H9 (cell line): ENCODE measurements at regions not wholly inside any gene's neighbourhood (a gene's known extent, or its start where the extent isn't known, plus 50 kb on each side); places are given as distances from the start of the nearest gene placed in this dataset.

ENCODE experiments used
- DNase-seq: peaks from one replicate; pipeline ENCODE4 v3.0.0-alpha.2; 2017
- H2AFZ ChIP-seq: one replicate; pipeline ENCODE4 v1.6.1; 2013; ENCODE audit warnings: mild to moderate bottlenecking, low read length, control low read depth, moderate library complexity
- H2AK5ac ChIP-seq: 2 replicates; pipeline ENCODE4 v1.6.1; 2013; ENCODE audit warnings: low read length, control low read depth, mixed read lengths; ENCODE audit not compliant: insufficient read length
- H2BK120ac ChIP-seq: one replicate; pipeline ENCODE4 v1.6.1; 2013; ENCODE audit warnings: low read depth, mild to moderate bottlenecking, low read length, control low read depth, inconsistent platforms; ENCODE audit not compliant: poor library complexity, severe bottlenecking
- H2BK12ac ChIP-seq: 2 replicates; pipeline ENCODE4 v1.6.1; 2013; ENCODE audit warnings: low read length, control low read depth, mixed read lengths, low read depth; ENCODE audit not compliant: insufficient read length
- H2BK15ac ChIP-seq: 2 replicates; pipeline ENCODE4 v1.6.1; 2013; ENCODE audit warnings: low read depth, low read length, control low read depth
- H2BK20ac ChIP-seq: one replicate; pipeline ENCODE4 v1.6.1; 2013; ENCODE audit warnings: low read depth, mild to moderate bottlenecking, low read length, control low read depth, inconsistent platforms; ENCODE audit not compliant: poor library complexity, severe bottlenecking
- H2BK5ac ChIP-seq: 2 replicates; pipeline ENCODE4 v1.6.1; 2013; ENCODE audit warnings: low read length, control low read depth, mixed read lengths; ENCODE audit not compliant: insufficient read length
- H3K14ac ChIP-seq: 2 replicates; pipeline ENCODE4 v1.6.1; 2013; ENCODE audit warnings: low read length, control low read depth; ENCODE audit not compliant: insufficient read depth
- H3K18ac ChIP-seq: 2 replicates; pipeline ENCODE4 v1.6.1; 2013; ENCODE audit warnings: low read depth, mild to moderate bottlenecking, mixed read lengths, low read length, control low read depth; ENCODE audit not compliant: insufficient read length
- H3K23ac ChIP-seq: 2 replicates; pipeline ENCODE4 v1.6.1; 2013; ENCODE audit warnings: low read length, control low read depth, mixed read lengths, low read depth; ENCODE audit not compliant: insufficient read length
- H3K23me2 ChIP-seq: 2 replicates; pipeline ENCODE4 v1.6.1; 2013; ENCODE audit warnings: low read depth, mild to moderate bottlenecking, mixed read lengths, low read length, control low read depth; ENCODE audit not compliant: insufficient read length, poor library complexity, severe bottlenecking
- H3K27ac ChIP-seq: 2 replicates; pipeline ENCODE4 v1.5.1; 2013; ENCODE audit warnings: low read length, control low read depth, mixed read lengths, low read depth; ENCODE audit not compliant: insufficient read length
- H3K27me3 ChIP-seq: 2 replicates; pipeline ENCODE4 v1.6.1; 2013; ENCODE audit warnings: low read length, control low read depth, inconsistent platforms; ENCODE audit not compliant: insufficient read depth
- H3K4ac ChIP-seq: 2 replicates; pipeline ENCODE4 v1.6.1; 2013; ENCODE audit warnings: low read depth, mild to moderate bottlenecking, control low read depth, inconsistent platforms, low read length, moderate library complexity
- H3K4me1 ChIP-seq: 2 replicates; pipeline ENCODE4 v1.6.1; 2013; ENCODE audit warnings: low read length, control low read depth, inconsistent platforms; ENCODE audit not compliant: insufficient read depth
- H3K4me2 ChIP-seq: 2 replicates; pipeline ENCODE4 v1.6.1; 2013; ENCODE audit warnings: low read length, control low read depth, mixed read lengths; ENCODE audit not compliant: insufficient read length, insufficient read depth
- H3K56ac ChIP-seq: 2 replicates; pipeline ENCODE4 v1.6.1; 2013; ENCODE audit warnings: low read depth, mild to moderate bottlenecking, mixed read lengths, low read length, control low read depth; ENCODE audit not compliant: insufficient read length
- H3K79me1 ChIP-seq: 2 replicates; pipeline ENCODE4 v1.6.1; 2013; ENCODE audit warnings: low read depth, mild to moderate bottlenecking, moderate library complexity, low read length, control low read depth, inconsistent platforms; ENCODE audit not compliant: insufficient read depth, poor library complexity, severe bottlenecking
- H3K79me2 ChIP-seq: 2 replicates; pipeline ENCODE4 v1.6.1; 2013; ENCODE audit warnings: low read length, control low read depth, inconsistent platforms; ENCODE audit not compliant: insufficient read depth
- H3K9ac ChIP-seq: 2 replicates; pipeline ENCODE4 v1.6.1; 2013; ENCODE audit warnings: low read length, control low read depth, mixed read lengths; ENCODE audit not compliant: insufficient read length; ENCODE audit errors: extremely low read depth
- H3K9me3 ChIP-seq: one replicate; pipeline ENCODE4 v1.6.1; 2013; ENCODE audit warnings: low read depth, low read length, inconsistent platforms; ENCODE audit not compliant: control insufficient read depth
- H3T11ph ChIP-seq: one replicate; pipeline ENCODE4 v1.6.1; 2013; ENCODE audit warnings: mild to moderate bottlenecking, low read length, control low read depth, inconsistent platforms
- H4K20me1 ChIP-seq: one replicate; pipeline ENCODE4 v1.6.1; 2013; ENCODE audit not compliant: control insufficient read depth, insufficient read length, insufficient read depth
- H4K5ac ChIP-seq: 2 replicates; pipeline ENCODE4 v1.6.1; 2013; ENCODE audit warnings: low read depth, mild to moderate bottlenecking, mixed read lengths, low read length, control low read depth; ENCODE audit not compliant: insufficient read length
- H4K8ac ChIP-seq: replicated peaks from 2 replicates; pipeline ENCODE4 v1.6.1; 2013; ENCODE audit warnings: low read length, control low read depth, mixed read lengths, low read depth; ENCODE audit not compliant: insufficient read length
- H4K91ac ChIP-seq: 2 replicates; pipeline ENCODE4 v1.6.1; 2013; ENCODE audit warnings: low read depth, mild to moderate bottlenecking, moderate library complexity, mixed read lengths, low read length, control low read depth; ENCODE audit not compliant: insufficient read length
- H3K27ac Mint-ChIP-seq, 3 experiments: 2 replicates in 2 of 3; 3 replicates in 1 of 3; pipeline ENCODE4 v1.8.0; 2020 to 2021; ENCODE audit warnings: mixed read lengths in 3 of 3, mild to moderate bottlenecking in 1 of 3, moderate library complexity in 1 of 3
- H3K27me3 Mint-ChIP-seq: 2 replicates; pipeline ENCODE4 v1.8.0; 2021; ENCODE audit warnings: low read depth, mild to moderate bottlenecking, moderate library complexity, mixed read lengths
- H3K36me3 Mint-ChIP-seq, 3 experiments: 2 replicates in 2 of 3; 3 replicates in 1 of 3; pipeline ENCODE4 v1.8.0; 2020 to 2021; ENCODE audit warnings: low read depth in 3 of 3, mixed read lengths in 3 of 3; ENCODE audit not compliant: insufficient read depth in 1 of 3
- H3K4me1 Mint-ChIP-seq, 2 experiments: 2 replicates each; pipeline ENCODE4 v1.8.0; 2020; ENCODE audit warnings: mixed read lengths in 2 of 2
- H3K4me3 Mint-ChIP-seq, 2 experiments: 2 replicates in 1 of 2; 3 replicates in 1 of 2; pipeline ENCODE4 v1.8.0; 2020 to 2021; ENCODE audit warnings: mild to moderate bottlenecking in 2 of 2, mixed read lengths in 2 of 2, moderate library complexity in 1 of 2
- H3K9me3 Mint-ChIP-seq, 2 experiments: 2 replicates in 1 of 2; 3 replicates in 1 of 2; pipeline ENCODE4 v1.8.0; 2020; ENCODE audit warnings: mild to moderate bottlenecking in 2 of 2, mixed read lengths in 2 of 2, moderate library complexity in 1 of 2
- CTCF ChIP-seq: fragments of 200-600 bp; sonication (generic); conservative IDR thresholded peaks from 3 replicates; pipeline ENCODE4 v1.8.0; 2021; ENCODE audit warnings: antibody characterized with exemption, mild to moderate bottlenecking
- WGBS: extraction: QIAGEN DNeasy Blood & Tissue Kit; methylation state at CpG from one replicate; pipeline ENCODE4 v1.1.7; 2013; ENCODE audit warnings: missing lambda C conversion rate, low lambda C conversion rate, mixed read lengths; ENCODE audit not compliant: insufficient read length; ENCODE audit errors: extremely low coverage; 5-methylcytosine and 5-hydroxymethylcytosine counted together

GRCh38 chr6:4421837-4422236, 286.5 kb upstream of the ECI2 start:
- DNase-seq: no peak
- Histone ChIP-seq H3K4me2 (no peak overlapping the region), H3K4me1 (peaks cover 3% of the 10 kb centered on the region; the same call in 1 of the 2 replicates), H3K79me2 (no peaks in the 10 kb centered on the region), H2BK20ac (no peak overlapping the region), H3K9me3 (no peaks in the 10 kb centered on the region), H2BK12ac (no peak overlapping the region), H4K5ac (no peak overlapping the region), H2BK15ac (no peak overlapping the region), H3K23ac (no peak overlapping the region), H3K4ac (no peak overlapping the region), H2AK5ac (no peak overlapping the region), H3K14ac (no peak overlapping the region), H4K20me1 (no peaks in the 10 kb centered on the region), H3K27me3 (no peaks in the 10 kb centered on the region), H2AFZ (no peak overlapping the region), H3K56ac (no peak overlapping the region), H3K18ac (no peak overlapping the region), H4K8ac (no peak overlapping the region), H3T11ph (no peak overlapping the region), H3K23me2 (no peaks in the 10 kb centered on the region), H3K27ac (no peak overlapping the region), H4K91ac (no peak overlapping the region), H3K9ac (no peak overlapping the region), H3K79me1 (no peaks in the 10 kb centered on the region), H2BK5ac (no peak overlapping the region), H2BK120ac (no peak overlapping the region)
- Mint-ChIP-seq H3K36me3 (peaks cover 6 to 38% (median 6%) of the 10 kb centered on the region in 3 experiments; a peak in 5 of 7 replicates), H3K27me3 (no peaks in the 10 kb centered on the region), H3K4me1 (peaks cover 8 to 11% of the 10 kb centered on the region in 2 experiments), H3K27ac (no peak overlapping the region), H3K9me3 (peaks cover 18 to 34% of the 10 kb centered on the region in 2 experiments), H3K4me3 (no peak overlapping the region)
- TF ChIP-seq CTCF: no peak
- WGBS: no CpG with 5 or more reads among the region's 2 CpGs
